GM23248 (cell line): ENCODE measurements at regions not wholly inside any gene's neighbourhood (a gene's known extent, or its start where the extent isn't known, plus 50 kb on each side); places are given as distances from the start of the nearest gene placed in this dataset.

Experiments used
- EZH2 ChIP-seq: fragments of 200-600 bp; sonication (generic); IDR thresholded peaks from 2 replicates; pipeline ENCODE4 v1.6.1; 2018; ENCODE audit warnings: antibody characterized with exemption, mild to moderate bottlenecking; ENCODE audit not compliant: insufficient read depth, poor library complexity, severe bottlenecking
- EZH2phosphoT487 ChIP-seq: fragments of 200-600 bp; sonication (generic); IDR thresholded peaks from 2 replicates; pipeline ENCODE4 v1.6.1; 2018; ENCODE audit warnings: antibody characterized with exemption, moderate library complexity, mild to moderate bottlenecking, low read depth; ENCODE audit not compliant: insufficient read depth

GRCh38 chr12:28620281-28620680 lies 430.0 kb downstream of the CCDC91 start:
- TF ChIP-seq EZH2, result no peak
- TF ChIP-seq EZH2phosphoT487, result no peak
